K562 (cell line): ENCODE measurements at regions not wholly inside any gene's neighbourhood (a gene's known extent, or its start where the extent isn't known, plus 50 kb on each side); places are given as distances from the start of the nearest gene placed in this dataset.

ENCODE experiments used
- ATAC-seq: fragments of 200-7000 bp; cut with Tn5 transposase; 3 replicates; pipeline ENCODE4 v1.9.1; 2020; ENCODE audit warnings: moderate library complexity
- BruUV-seq: library from RNA; stranded (reverse); fragments of 400-500 nt; replicated peaks from 2 replicates; lab custom pipeline; 2021; lab: Mats Ljungman, UMichigan
- CTCF ChIA-PET: fragments of 300-600 bp; formaldehyde crosslinking; extraction: SDS; loops from one replicate; lab custom pipeline; 2021; ENCODE audit warnings: low intra/inter-chr PET ratio; lab: Yijun Ruan, JAX
- POLR2A ChIA-PET: fragments of 300-600, 350-650 bp; sonication (Branson Sonifier 250); formaldehyde crosslinking; extraction: SDS; loops from one replicate; lab custom pipeline; 2021; ENCODE audit warnings: antibody characterized with exemption, inconsistent platforms; lab: Yijun Ruan, JAX
- DNase-seq, 4 experiments: peaks; one replicate each; pipeline versions ENCODE4 v3.0.0 to v3.0.0-alpha.2; 2011 to 2018; ENCODE audit warnings: low spot score in 3 of 4, mixed read lengths in 3 of 4; ENCODE audit errors: extremely low read depth in 1 of 4
- FAIRE-seq: peaks from 2 replicates; lab custom pipeline; 2011; peaks lifted over from hg19 to GRCh38; lab: Jason Lieb, UNC
- H2AFZ ChIP-seq: 2 replicates; pipeline ENCODE4 v1.6.0; 2011; ENCODE audit warnings: low read depth, low read length, control low read depth, inconsistent platforms
- H3K27ac ChIP-seq: fragments of 200-600 bp; 3 replicates; pipeline ENCODE4 v1.8.0; 2011; ENCODE audit warnings: low read depth, mild to moderate bottlenecking, control low read depth, inconsistent platforms, low read length, moderate library complexity, mixed read lengths; ENCODE audit errors: extremely low read depth
- H3K27me3 ChIP-seq, 2 experiments: fragments of 300-600 bp in 1 of 2; 2 replicates in 1 of 2; 3 replicates in 1 of 2; pipeline versions ENCODE4 v1.6.0 to v1.8.0; 2011; ENCODE audit warnings: inconsistent platforms in 2 of 2, low read length in 2 of 2, mild to moderate bottlenecking in 1 of 2, mixed read lengths in 1 of 2, moderate library complexity in 1 of 2; ENCODE audit not compliant: control insufficient read depth in 2 of 2, insufficient read depth in 2 of 2
- H3K36me3 ChIP-seq: fragments of 300-600 bp; 3 replicates; pipeline ENCODE4 v1.8.0; 2011; ENCODE audit warnings: mild to moderate bottlenecking, low read length, inconsistent platforms; ENCODE audit not compliant: control insufficient read depth, insufficient read depth
- H3K4me1 ChIP-seq, 2 experiments: fragments of 200-600 bp in 1 of 2; replicated peaks in 1 of 2; 2 replicates in 1 of 2; 3 replicates in 1 of 2; pipeline versions ENCODE4 v1.5.1 to v1.8.0; 2011; ENCODE audit warnings: inconsistent platforms in 2 of 2, low read length in 2 of 2, mild to moderate bottlenecking in 1 of 2, mixed read lengths in 1 of 2, moderate library complexity in 1 of 2; ENCODE audit not compliant: control insufficient read depth in 2 of 2, insufficient read depth in 2 of 2
- H3K4me2 ChIP-seq: 2 replicates; pipeline ENCODE4 v1.6.1; 2011; ENCODE audit warnings: low read length, control low read depth, inconsistent platforms, mixed read lengths; ENCODE audit not compliant: insufficient read depth
- H3K4me3 ChIP-seq: fragments of 200-600 bp; sonication (generic), shearing (Covaris generic); 2 replicates; pipeline ENCODE4 v1.5.1; 2016; ENCODE audit warnings: control low read depth, inconsistent platforms
- H3K79me2 ChIP-seq: fragments of 200-600 bp; 3 replicates; pipeline ENCODE4 v1.8.0; 2011; ENCODE audit warnings: low read length, inconsistent platforms; ENCODE audit not compliant: control insufficient read depth, insufficient read depth
- H3K9ac ChIP-seq, 2 experiments: 2 replicates each; pipeline versions ENCODE4 v1.6.0 to v1.6.1; 2011; ENCODE audit warnings: low read depth in 2 of 2, low read length in 2 of 2, control low read depth in 1 of 2, inconsistent platforms in 1 of 2, mild to moderate bottlenecking in 1 of 2, mixed read lengths in 1 of 2; ENCODE audit not compliant: insufficient read depth in 1 of 2
- H3K9me1 ChIP-seq: one replicate; pipeline ENCODE4 v1.6.0; 2011; ENCODE audit warnings: inconsistent platforms, mild to moderate bottlenecking, low read length, moderate library complexity; ENCODE audit not compliant: control insufficient read depth, insufficient read depth
- H3K9me3 ChIP-seq: replicated peaks from 2 replicates; pipeline ENCODE4 v1.5.1; 2011; ENCODE audit warnings: low read depth, low read length, inconsistent platforms; ENCODE audit not compliant: control insufficient read depth, insufficient read depth
- H4K20me1 ChIP-seq: replicated peaks from 2 replicates; pipeline ENCODE4 v1.6.1; 2011; ENCODE audit warnings: low read length, inconsistent platforms, mixed read lengths; ENCODE audit not compliant: control insufficient read depth, insufficient read depth
- FOXP1 ChIP-seq: sonication (generic); formaldehyde crosslinking; IDR thresholded peaks from 2 replicates; pipeline ENCODE4 v1.8.0; 2022; ENCODE audit warnings: mild to moderate bottlenecking, missing genetic modification reagents
- KAT8 ChIP-seq: fragments of 450-650 bp; IDR thresholded peaks from 2 replicates; pipeline ENCODE4 v1.6.1; 2016; ENCODE audit warnings: low read depth, mild to moderate bottlenecking
- MAFG ChIP-seq: fragments of 450-650 bp; conservative IDR thresholded peaks from 2 replicates; pipeline ENCODE4 v1.6.1; 2016; ENCODE audit warnings: missing genetic modification characterization, missing compliant biosample characterization
- NFE2 ChIP-seq: IDR thresholded peaks from 2 replicates; pipeline ENCODE4 v1.6.1; 2014; ENCODE audit warnings: antibody characterized with exemption, low read depth
- NRF1 ChIP-seq, 2 experiments: fragments of 450-650 bp; IDR thresholded peaks in 1 of 2; conservative IDR thresholded peaks in 1 of 2; 2 replicates each; pipeline ENCODE4 v1.6.1; 2014; ENCODE audit warnings: mild to moderate bottlenecking in 2 of 2
- PHB2 ChIP-seq: fragments of 450-650 bp; IDR thresholded peaks from 2 replicates; pipeline ENCODE4 v1.6.1; 2017; ENCODE audit warnings: low read depth
- SMAD3 ChIP-seq: fragments of 450-650 bp; formaldehyde crosslinking; conservative IDR thresholded peaks from 2 replicates; pipeline ENCODE4 v1.4.0; 2020; ENCODE audit warnings: mild to moderate bottlenecking
- WGBS: fragments of 100-300 bp; shearing (Covaris generic); methylation state at CpG from one replicate; pipeline ENCODE4 v1.1.6; 2016; ENCODE audit warnings: low coverage, mixed read lengths; ENCODE audit not compliant: insufficient coverage; ENCODE audit errors: missing lambda C conversion rate; 5-methylcytosine and 5-hydroxymethylcytosine counted together
- in situ Hi-C: fragments of 300-500 bp; cut with MboI; formaldehyde crosslinking; loops from 4 replicates; pipeline ENCODE4 v1.15.0; 2018; ENCODE audit warnings: inconsistent platforms, mixed read lengths
- intact Hi-C: fragments of 100-400 bp; cut with micrococcal nuclease; formaldehyde crosslinking; loops from 2 replicates; pipeline ENCODE4 v1.14.2; 2022
- TF ChIP-seq, protein P1 (sequence below): sonication (generic); formaldehyde crosslinking; IDR thresholded peaks from 2 replicates; pipeline ENCODE4 v1.5.0; 2020; ENCODE audit warnings: missing genetic modification reagents

DNA sequence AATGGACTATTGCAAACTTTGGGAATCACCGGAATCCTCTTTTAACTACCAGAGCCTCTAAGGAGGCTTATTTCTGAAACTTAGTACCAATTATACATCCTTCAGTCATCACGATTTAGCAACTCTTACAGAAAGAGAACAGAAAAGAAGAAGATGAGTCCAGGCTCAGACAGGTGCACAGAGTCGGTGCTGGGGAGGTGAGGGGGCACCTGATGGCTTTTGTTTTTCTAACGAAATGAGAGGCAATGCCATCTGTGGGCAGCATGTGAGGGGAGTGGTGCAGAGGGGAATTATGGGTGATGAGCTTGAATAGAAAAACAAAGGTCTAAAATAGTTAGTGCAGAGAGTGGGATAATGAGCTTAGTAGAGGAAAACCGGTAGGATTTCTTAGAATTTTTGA is 522.6 kb downstream of the CMPK2 start:
- WGBS = 2% methylated on average over 5 of the region's 5 CpGs
- BruUV-seq = no TSS peak
- intact Hi-C loops (no loop called here), in situ Hi-C loops (no loop called here)
- ATAC-seq (no peak), DNase-seq (no peak), FAIRE-seq (no peak)
- no peaks in the 10 kb centered on the region for H4K20me1 ChIP-seq
- no peak overlapping the region for H3K4me3 ChIP-seq
- H3K27me3 ChIP-seq = no peaks in the 10 kb centered on the region
- no peaks in the 10 kb centered on the region for H3K36me3 ChIP-seq
- no peaks in the 10 kb centered on the region for H3K9me1 ChIP-seq
- H3K4me2 ChIP-seq = no peak overlapping the region
- CTCF ChIA-PET = no interaction called here
- no peak overlapping the region for H2AFZ ChIP-seq
- POLR2A ChIA-PET = no interaction called here
- H3K79me2 ChIP-seq = no peaks in the 10 kb centered on the region
- no peaks in the 10 kb centered on the region for H3K4me1 ChIP-seq
- no peaks in the 10 kb centered on the region for H3K9me3 ChIP-seq
- no peak overlapping the region for H3K27ac ChIP-seq
- TF ChIP-seq PHB2 = no peak
- no peak for TF ChIP-seq NFE2
- TF ChIP-seq KAT8 = no peak
- no peak for TF ChIP-seq SMAD3 (CRISPR knock-in tag)
- no peak for TF ChIP-seq MAFG (tag)
- TF ChIP-seq, all 486 proteins: peak for 0
- no peak overlapping the region for H3K9ac ChIP-seq

DNA sequence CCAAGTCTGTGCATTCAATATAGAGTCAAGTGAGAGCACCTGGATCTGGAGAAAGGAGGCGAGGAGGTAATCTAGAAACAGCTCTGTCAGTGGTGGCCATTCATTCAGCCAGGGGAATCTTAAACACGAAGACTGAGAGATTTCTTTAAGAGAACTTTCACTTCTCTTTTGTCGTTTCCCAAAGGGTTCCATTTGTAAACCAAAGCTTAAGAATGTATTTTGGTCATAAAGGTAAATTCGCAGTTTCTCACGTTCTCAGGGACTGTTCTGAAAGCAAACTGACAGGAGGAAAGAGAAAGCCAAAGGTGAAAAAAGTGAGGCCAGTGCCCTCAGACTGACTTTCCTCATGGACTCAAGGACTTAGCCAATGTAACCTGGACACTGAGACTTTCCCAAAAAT is 513.5 kb downstream of the CMPK2 start:
- CTCF ChIA-PET = no interaction called here
- H3K79me2 ChIP-seq = no peaks in the 10 kb centered on the region
- H3K27me3 ChIP-seq = no peaks in the 10 kb centered on the region
- H3K36me3 ChIP-seq = no peaks in the 10 kb centered on the region
- no peak overlapping the region for H3K4me2 ChIP-seq
- H3K9me3 ChIP-seq = no peaks in the 10 kb centered on the region
- 1% methylated on average over 5 of the region's 5 CpGs for WGBS
- H4K20me1 ChIP-seq = no peaks in the 10 kb centered on the region
- in situ Hi-C loops = no loop called here
- no TSS peak for BruUV-seq
- TF ChIP-seq, protein P1, sequence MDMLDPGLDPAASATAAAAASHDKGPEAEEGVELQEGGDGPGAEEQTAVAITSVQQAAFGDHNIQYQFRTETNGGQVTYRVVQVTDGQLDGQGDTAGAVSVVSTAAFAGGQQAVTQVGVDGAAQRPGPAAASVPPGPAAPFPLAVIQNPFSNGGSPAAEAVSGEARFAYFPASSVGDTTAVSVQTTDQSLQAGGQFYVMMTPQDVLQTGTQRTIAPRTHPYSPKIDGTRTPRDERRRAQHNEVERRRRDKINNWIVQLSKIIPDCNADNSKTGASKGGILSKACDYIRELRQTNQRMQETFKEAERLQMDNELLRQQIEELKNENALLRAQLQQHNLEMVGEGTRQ (CRISPR knock-in tag) = no peak
- TF ChIP-seq FOXP1 (CRISPR knock-in tag) (no peak), NRF1 (conservative IDR thresholded peaks at IDR 0.05 in 1 of 2, IDR thresholded peaks at IDR 0.05 in 1 of 2) (no peak)
- POLR2A ChIA-PET = no interaction called here
- no peak for FAIRE-seq
- no peak overlapping the region for H2AFZ ChIP-seq
- intact Hi-C loops = no loop called here
- no peak for ATAC-seq
- no peak for DNase-seq
- H3K9me1 ChIP-seq = no peaks in the 10 kb centered on the region
- H3K4me3 ChIP-seq = no peak overlapping the region
- H3K27ac ChIP-seq = no peak overlapping the region
- no peaks in the 10 kb centered on the region for H3K4me1 ChIP-seq
- H3K9ac ChIP-seq = no peak overlapping the region
